Esophagus muscularis mucosa (tissue), 3 donors: ENCODE measurements at regions not wholly inside any gene's neighbourhood (a gene's known extent, or its start where the extent isn't known, plus 50 kb on each side); places are given as distances from the start of the nearest gene placed in this dataset.

Experiments used
- CTCF ChIP-seq, 3 experiments: fragments of 200-600 bp in 2 of 3; fragments of 450-650 bp in 1 of 3; sonication (generic) in 2 of 3; IDR thresholded peaks; one replicate each; pipeline ENCODE4 v1.5.1; 2017 to 2019; ENCODE audit warnings: antibody characterized with exemption in 3 of 3, mild to moderate bottlenecking in 2 of 3, moderate library complexity in 1 of 3
- POLR2AphosphoS5 ChIP-seq, 2 donors: sonication (generic); formaldehyde crosslinking; IDR thresholded peaks; one replicate each; pipeline ENCODE4 v1.6.1; 2017; ENCODE audit warnings: antibody characterized with exemption in 2 of 2

GRCh38 chr22:48695251-48695650 is 1132.4 kb downstream of the BRD1 start:
- TF ChIP-seq POLR2AphosphoS5 (IDR thresholded peaks at IDR 0.05) = no peak
- no peak for TF ChIP-seq CTCF (IDR thresholded peaks at IDR 0.05)
